Spleen (tissue), 11 donors: ENCODE measurements at regions not wholly inside any gene's neighbourhood (a gene's known extent, or its start where the extent isn't known, plus 50 kb on each side); places are given as distances from the start of the nearest gene placed in this dataset.

Experiments used
- DNase-seq: peaks from one replicate; pipeline ENCODE4 v3.0.0-alpha.2; 2020
- H3K27ac ChIP-seq, 8 donors: fragments of 200-600 bp; sonication (generic) in 7 of 8; 1 replicate in 4 of 8; 2 replicates in 4 of 8; pipeline versions ENCODE4 v1.5.0 to v1.8.0; 2016 to 2021; ENCODE audit warnings: inconsistent platforms in 4 of 8, mild to moderate bottlenecking in 4 of 8, moderate library complexity in 1 of 8
- H3K27me3 ChIP-seq, 7 donors: fragments of 200-600 bp; sonication (generic) in 6 of 7; replicated peaks in 1 of 7; 1 replicate in 4 of 7; 2 replicates in 3 of 7; pipeline versions ENCODE4 v1.5.0 to v1.8.0; 2016 to 2021; ENCODE audit warnings: inconsistent platforms in 3 of 7, mild to moderate bottlenecking in 1 of 7
- H3K36me3 ChIP-seq, 6 donors: fragments of 200-600 bp; sonication (generic) in 5 of 6; 1 replicate in 4 of 6; 2 replicates in 2 of 6; pipeline versions ENCODE4 v1.5.0 to v1.8.0; 2016 to 2021; ENCODE audit warnings: inconsistent platforms in 2 of 6
- H3K4me1 ChIP-seq, 6 donors: fragments of 200-600 bp; sonication (generic) in 5 of 6; 1 replicate in 3 of 6; 2 replicates in 3 of 6; pipeline versions ENCODE4 v1.5.0 to v1.8.0; 2016 to 2021; ENCODE audit warnings: inconsistent platforms in 3 of 6
- H3K4me3 ChIP-seq, 8 donors: fragments of 200-600 bp; sonication (generic) in 7 of 8; 1 replicate in 4 of 8; 2 replicates in 4 of 8; pipeline versions ENCODE4 v1.5.0 to v1.8.0; 2016 to 2021; ENCODE audit warnings: inconsistent platforms in 4 of 8, mild to moderate bottlenecking in 4 of 8, moderate library complexity in 2 of 8
- H3K9me3 ChIP-seq, 8 donors: fragments of 200-600 bp; sonication (generic) in 7 of 8; 1 replicate in 4 of 8; 2 replicates in 4 of 8; pipeline versions ENCODE4 v1.5.0 to v1.8.0; 2016 to 2021; ENCODE audit warnings: inconsistent platforms in 4 of 8
- POLR2A ChIP-seq, 3 donors: fragments of 450-650 bp; IDR thresholded peaks; one replicate each; pipeline ENCODE4 v1.5.1; 2017; ENCODE audit warnings: antibody characterized with exemption in 3 of 3, mild to moderate bottlenecking in 1 of 3
- POLR2AphosphoS5 ChIP-seq, 3 donors: sonication (generic); formaldehyde crosslinking; IDR thresholded peaks; one replicate each; pipeline ENCODE4 v1.5.1; 2017; ENCODE audit warnings: antibody characterized with exemption in 3 of 3
- WGBS, 5 donors: extraction: QIAGEN DNeasy Blood & Tissue Kit in 3 of 5; methylation state at CpG; one replicate each; pipeline versions ENCODE4 v1.1.5 to v1.1.7; 2013 to 2018; 5-methylcytosine and 5-hydroxymethylcytosine counted together
- intact Hi-C: fragments of 100-400 bp; cut with DNase I; formaldehyde crosslinking; loops from one replicate; pipeline ENCODE4 v1.15.0; 2023; ENCODE audit warnings: low total_unique reads
- TF ChIP-seq, protein P1 (sequence below), 11 experiments: fragments of 200-600 bp in 7 of 11; fragments of 450-650 bp in 4 of 11; sonication (generic) in 4 of 11; IDR thresholded peaks in 8 of 11; conservative IDR thresholded peaks in 3 of 11; 1 replicate in 7 of 11; 2 replicates in 4 of 11; pipeline versions ENCODE4 v1.4.0 to v1.8.0; 2016 to 2021; ENCODE audit warnings: antibody characterized with exemption in 11 of 11, inconsistent platforms in 4 of 11, mild to moderate bottlenecking in 1 of 11
- donor health status: healthy with polysubstance abuse.
- donor health status: DM: no; HTN: no; CAD: no; lungs with moderate emphysema.
- donor health status: DM: no; HTN: no; CAD: no.
- donor health status: Bipolar disorder and iron deficiency.
- donor health status: healthy.
- donor health status: DM: no; HTN: no; CAD: no.
- donor health status: DM: yes; HTN: yes; CAD: no.

DNA sequence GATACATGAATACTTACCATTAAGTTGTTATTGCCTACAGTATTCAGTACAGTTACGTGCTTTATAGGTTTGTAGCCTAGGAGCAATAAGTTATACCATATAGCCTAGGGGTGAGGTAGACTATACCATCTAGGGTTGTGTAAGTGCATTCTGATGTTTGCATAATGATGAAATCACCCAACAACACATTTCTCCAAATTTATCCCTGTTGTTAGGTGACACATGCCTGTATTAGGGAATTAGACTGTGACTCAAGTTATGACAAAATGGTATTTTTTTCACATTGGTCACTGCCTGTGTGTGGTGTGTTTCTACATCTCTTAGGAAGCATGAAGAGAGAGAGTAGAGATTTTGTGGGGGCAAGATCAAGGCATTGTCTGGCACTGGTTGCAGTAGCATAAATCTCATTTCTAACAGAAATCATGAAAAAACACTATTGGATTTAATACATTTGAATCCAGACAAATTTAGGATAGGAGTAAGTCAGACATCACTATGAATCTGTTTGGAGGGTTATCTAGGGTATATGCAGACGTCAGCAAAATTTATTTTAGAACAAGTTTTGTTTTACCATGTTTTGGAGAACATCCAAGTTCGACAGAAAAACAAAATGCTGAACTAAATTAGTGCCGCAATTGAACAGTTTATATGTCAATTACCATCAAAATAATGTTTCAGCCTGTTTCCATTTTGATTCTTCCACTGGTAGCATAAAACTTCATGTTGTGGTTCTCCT lies 332.1 kb downstream of the LMO7 start:
- WGBS, 5 donors: 65 to 83% (median 72%) methylated on average over 4 of the region's 4 CpGs
- H3K27me3 ChIP-seq: no peaks in the 10 kb centered on the region
- intact Hi-C loops: no loop called here
- no peak for TF ChIP-seq POLR2A (IDR thresholded peaks at IDR 0.05)
- TF ChIP-seq, protein P1, sequence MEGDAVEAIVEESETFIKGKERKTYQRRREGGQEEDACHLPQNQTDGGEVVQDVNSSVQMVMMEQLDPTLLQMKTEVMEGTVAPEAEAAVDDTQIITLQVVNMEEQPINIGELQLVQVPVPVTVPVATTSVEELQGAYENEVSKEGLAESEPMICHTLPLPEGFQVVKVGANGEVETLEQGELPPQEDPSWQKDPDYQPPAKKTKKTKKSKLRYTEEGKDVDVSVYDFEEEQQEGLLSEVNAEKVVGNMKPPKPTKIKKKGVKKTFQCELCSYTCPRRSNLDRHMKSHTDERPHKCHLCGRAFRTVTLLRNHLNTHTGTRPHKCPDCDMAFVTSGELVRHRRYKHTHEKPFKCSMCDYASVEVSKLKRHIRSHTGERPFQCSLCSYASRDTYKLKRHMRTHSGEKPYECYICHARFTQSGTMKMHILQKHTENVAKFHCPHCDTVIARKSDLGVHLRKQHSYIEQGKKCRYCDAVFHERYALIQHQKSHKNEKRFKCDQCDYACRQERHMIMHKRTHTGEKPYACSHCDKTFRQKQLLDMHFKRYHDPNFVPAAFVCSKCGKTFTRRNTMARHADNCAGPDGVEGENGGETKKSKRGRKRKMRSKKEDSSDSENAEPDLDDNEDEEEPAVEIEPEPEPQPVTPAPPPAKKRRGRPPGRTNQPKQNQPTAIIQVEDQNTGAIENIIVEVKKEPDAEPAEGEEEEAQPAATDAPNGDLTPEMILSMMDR (IDR thresholded peaks at IDR 0.05 in 8 of 11, conservative IDR thresholded peaks at IDR 0.05 in 3 of 11): no peak
- TF ChIP-seq POLR2AphosphoS5 (IDR thresholded peaks at IDR 0.05): no peak
- no peak overlapping the region for H3K4me3 ChIP-seq
- DNase-seq: no peak
- H3K9me3 ChIP-seq: no peaks in the 10 kb centered on the region
- no peak overlapping the region for H3K27ac ChIP-seq
- H3K4me1 ChIP-seq: no peaks in the 10 kb centered on the region
- H3K36me3 ChIP-seq: no peaks in the 10 kb centered on the region

DNA sequence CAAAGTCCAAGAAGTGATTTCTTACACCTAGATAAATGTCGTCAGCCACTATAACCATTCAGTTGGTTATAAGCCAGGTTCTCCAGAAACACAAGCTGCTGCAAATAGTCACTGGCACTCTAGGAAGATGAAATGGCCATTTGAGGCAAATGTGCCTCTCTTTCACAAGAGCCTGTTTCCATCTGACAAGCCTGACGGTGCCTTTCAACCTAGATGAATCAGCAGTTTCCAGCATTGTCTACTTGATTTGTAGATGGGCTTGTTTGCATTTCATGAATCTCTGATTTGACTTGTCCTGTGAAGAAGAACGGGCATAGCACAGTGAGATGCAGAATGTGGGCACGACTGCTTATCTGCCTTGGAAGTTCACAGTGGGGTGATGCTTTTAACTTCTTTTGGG lies 327.2 kb downstream of the LMO7 start:
- TF ChIP-seq, protein P1 (IDR thresholded peaks at IDR 0.05 in 8 of 11, conservative IDR thresholded peaks at IDR 0.05 in 3 of 11): no peak
- TF ChIP-seq POLR2A (IDR thresholded peaks at IDR 0.05): no peak
- no peak for TF ChIP-seq POLR2AphosphoS5 (IDR thresholded peaks at IDR 0.05)
- H3K36me3 ChIP-seq: no peaks in the 10 kb centered on the region
- DNase-seq: no peak
- WGBS, 5 donors: 16 to 42% (median 30%) methylated on average over 4 of the region's 4 CpGs
- H3K27me3 ChIP-seq: no peaks in the 10 kb centered on the region
- H3K4me3 ChIP-seq: no peak overlapping the region
- no peaks in the 10 kb centered on the region for H3K9me3 ChIP-seq
- no peaks in the 10 kb centered on the region for H3K4me1 ChIP-seq
- no peak overlapping the region for H3K27ac ChIP-seq
- intact Hi-C loops: no loop called here

DNA sequence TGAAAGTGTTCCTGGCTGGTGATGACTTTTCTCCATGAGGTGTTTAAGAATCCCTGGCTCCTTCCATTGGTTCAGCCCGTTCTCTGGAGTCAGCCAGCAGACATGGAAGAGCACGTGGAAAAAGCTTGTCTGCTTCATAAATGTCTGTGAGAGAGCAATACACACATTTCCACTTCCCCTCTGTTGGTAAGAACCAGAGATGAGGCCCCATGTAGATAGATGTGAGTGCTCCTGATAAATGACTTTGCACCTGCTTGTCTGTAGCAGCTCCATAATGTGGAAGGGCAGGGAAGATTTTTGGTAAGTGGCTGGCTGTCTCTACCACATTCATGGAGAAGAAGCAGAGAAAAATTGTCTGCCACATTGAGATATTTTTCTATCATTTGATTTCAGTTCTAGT lies 325.8 kb downstream of the LMO7 start:
- intact Hi-C loops: no loop called here
- Histone ChIP-seq H3K27ac (no peak overlapping the region), H3K4me1 (no peaks in the 10 kb centered on the region), H3K27me3 (no peaks in the 10 kb centered on the region), H3K36me3 (no peaks in the 10 kb centered on the region), H3K4me3 (no peak overlapping the region), H3K9me3 (no peaks in the 10 kb centered on the region)
- WGBS, 5 donors: 58 to 74% (median 63%) methylated on average over 2 of the region's 2 CpGs
- no peak for DNase-seq
- TF ChIP-seq POLR2A (IDR thresholded peaks at IDR 0.05): no peak
- TF ChIP-seq, protein P1 (IDR thresholded peaks at IDR 0.05 in 8 of 11, conservative IDR thresholded peaks at IDR 0.05 in 3 of 11): no peak
- TF ChIP-seq POLR2AphosphoS5 (IDR thresholded peaks at IDR 0.05): no peak

DNA sequence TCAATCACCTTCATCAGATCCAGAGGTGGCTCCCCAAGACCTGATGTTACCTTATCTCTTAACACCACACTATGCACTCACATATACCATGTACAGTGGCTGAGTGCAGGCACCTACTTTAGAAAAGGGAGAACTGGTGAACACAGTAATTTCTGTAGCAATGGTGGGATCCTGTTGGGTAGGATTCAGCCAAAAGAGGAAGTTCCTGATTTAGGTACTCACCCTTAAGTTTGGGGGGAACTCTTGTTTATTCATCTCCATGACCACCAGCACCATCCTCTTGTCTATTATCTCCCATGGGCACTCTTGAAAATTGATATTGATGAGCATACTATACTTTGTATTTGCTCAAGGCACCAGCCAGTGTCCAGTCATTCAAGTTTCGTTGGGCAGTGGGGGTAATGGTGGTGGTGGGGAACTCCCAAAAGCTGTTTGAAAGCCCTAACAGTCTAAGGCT lies 324.4 kb downstream of the LMO7 start:
- TF ChIP-seq, protein P1 (IDR thresholded peaks at IDR 0.05 in 8 of 11, conservative IDR thresholded peaks at IDR 0.05 in 3 of 11): no peak
- TF ChIP-seq POLR2A (IDR thresholded peaks at IDR 0.05) (no peak), POLR2AphosphoS5 (IDR thresholded peaks at IDR 0.05) (no peak)
- WGBS, 5 donors: 45 to 81% (median 56%) methylated on average over 1 of the region's 1 CpG
- DNase-seq: no peak

More for the DNA sequence above, 324.4 kb downstream of the LMO7 start:
- Histone ChIP-seq H3K27ac (no peak overlapping the region), H3K36me3 (no peaks in the 10 kb centered on the region), H3K27me3 (no peaks in the 10 kb centered on the region), H3K4me3 (no peak overlapping the region), H3K9me3 (no peaks in the 10 kb centered on the region), H3K4me1 (no peaks in the 10 kb centered on the region)
- intact Hi-C loops: no loop called here
